T47D (cell line): ENCODE measurements at regions not wholly inside any gene's neighbourhood (a gene's known extent, or its start where the extent isn't known, plus 50 kb on each side); places are given as distances from the start of the nearest gene placed in this dataset.

ENCODE experiments used
- DNase-seq, 2 experiments: peaks; one replicate each; pipeline versions ENCODE4 v3.0.0 to v3.0.0-alpha.2; 2011 to 2012; ENCODE audit warnings: low read depth in 1 of 2, low spot score in 1 of 2
- JUND ChIP-seq: IDR thresholded peaks from 2 replicates; pipeline ENCODE4 v1.6.1; 2012; ENCODE audit warnings: low read depth
- in situ Hi-C: cut with HindIII; loops from 2 replicates; pipeline ENCODE4 v1.10.0; 2016; ENCODE audit warnings: low sequenced_read_pairs, low pct_unique_long_range_greater_than_20kb

- in situ Hi-C loops: no loop called here
- no peak for TF ChIP-seq JUND
- no peak for DNase-seq
These were observed 242.6 kb upstream of the PITRM1 start for GRCh38 chr10:3415038-3415736.

GRCh38 chr10:3414667-3415023 lies 242.1 kb upstream of the PITRM1 start:
- TF ChIP-seq JUND: no peak
- DNase-seq: no peak
- in situ Hi-C loops: no loop called here

DNA sequence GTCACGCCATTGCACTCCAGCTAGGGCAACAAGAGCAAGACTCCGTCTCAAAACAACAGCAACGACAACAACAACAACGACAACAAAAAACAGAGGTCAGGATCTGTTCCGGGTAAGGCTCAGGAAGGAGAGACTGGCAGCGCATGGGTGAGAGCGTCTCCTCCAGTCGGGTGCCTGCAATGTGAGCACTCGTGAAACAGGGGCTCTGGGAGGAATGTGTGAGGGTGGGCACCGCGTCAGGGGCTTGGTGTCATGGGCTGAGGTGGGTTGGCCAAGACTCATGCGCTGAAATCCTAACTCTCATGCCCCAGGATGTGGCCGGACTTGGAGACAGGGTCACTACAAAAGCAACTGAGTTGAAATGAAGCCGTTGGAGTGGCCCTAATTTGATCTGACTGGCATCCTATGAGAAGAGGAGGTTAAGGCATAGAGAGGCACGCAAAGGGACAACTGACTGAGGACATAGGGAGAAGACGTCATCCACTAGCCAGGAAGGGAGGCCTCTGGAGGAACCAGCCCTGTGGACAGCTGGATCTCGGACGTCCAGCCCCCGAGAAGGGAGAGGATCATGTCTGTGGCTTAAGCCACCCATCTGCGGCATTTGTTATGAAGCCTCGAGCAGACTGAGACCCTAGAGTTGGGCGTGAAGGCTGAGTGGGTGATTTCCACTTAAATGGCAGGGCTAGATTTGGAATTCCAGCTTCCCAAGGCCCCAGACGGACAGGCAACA lies 241.5 kb upstream of the PITRM1 start:
- DNase-seq: no peak
- in situ Hi-C loops: no loop called here
- no peak for TF ChIP-seq JUND

DNA sequence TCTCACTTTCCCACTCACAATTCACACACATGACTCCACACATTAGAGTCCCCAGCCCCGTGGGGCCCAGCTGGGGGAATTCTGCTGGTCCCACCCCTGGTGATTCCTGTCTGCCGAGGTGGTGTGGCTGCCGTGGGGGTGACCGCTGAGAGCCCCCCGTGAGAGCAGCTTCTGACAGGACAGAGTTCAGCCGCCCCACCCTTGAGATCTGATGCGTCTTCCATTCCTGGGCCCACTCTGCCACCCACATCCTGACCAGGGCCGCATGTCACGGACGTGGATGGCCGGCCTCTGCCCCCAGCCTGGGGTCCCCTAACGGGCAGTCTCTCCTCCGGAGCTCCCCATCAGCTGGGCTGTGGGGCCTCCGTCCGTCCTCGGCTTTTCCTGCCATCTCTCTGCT lies 240.1 kb upstream of the PITRM1 start:
- in situ Hi-C loops: no loop called here
- TF ChIP-seq JUND: no peak
- DNase-seq: no peak

- DNase-seq: no peak
These were observed 239.5 kb upstream of the PITRM1 start for GRCh38 chr10:3412071-3412582.

DNA sequence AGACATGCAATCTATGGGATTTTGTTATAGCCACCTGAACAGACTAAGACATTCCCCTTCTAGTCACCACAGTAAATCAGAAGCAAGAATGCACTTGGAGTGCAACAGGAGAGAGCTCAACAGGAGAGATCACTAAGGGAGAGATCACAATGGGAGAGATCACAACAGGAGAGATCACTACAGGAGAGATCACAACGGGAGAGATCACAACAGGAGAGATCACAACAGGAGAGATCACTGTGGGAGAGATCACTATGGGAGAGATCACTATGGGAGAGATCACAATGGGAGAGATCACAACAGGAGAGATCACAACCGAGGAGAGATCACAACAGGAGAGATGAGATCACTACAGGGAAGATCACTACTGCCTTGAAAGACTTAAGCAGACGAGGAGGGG lies 238.5 kb upstream of the PITRM1 start:
- in situ Hi-C loops: no loop called here
- TF ChIP-seq JUND: no peak
- no peak for DNase-seq

More at GRCh38 chr10:3412071-3412582, 239.5 kb upstream of the PITRM1 start:
- no peak for TF ChIP-seq JUND
- in situ Hi-C loops: no loop called here

DNA sequence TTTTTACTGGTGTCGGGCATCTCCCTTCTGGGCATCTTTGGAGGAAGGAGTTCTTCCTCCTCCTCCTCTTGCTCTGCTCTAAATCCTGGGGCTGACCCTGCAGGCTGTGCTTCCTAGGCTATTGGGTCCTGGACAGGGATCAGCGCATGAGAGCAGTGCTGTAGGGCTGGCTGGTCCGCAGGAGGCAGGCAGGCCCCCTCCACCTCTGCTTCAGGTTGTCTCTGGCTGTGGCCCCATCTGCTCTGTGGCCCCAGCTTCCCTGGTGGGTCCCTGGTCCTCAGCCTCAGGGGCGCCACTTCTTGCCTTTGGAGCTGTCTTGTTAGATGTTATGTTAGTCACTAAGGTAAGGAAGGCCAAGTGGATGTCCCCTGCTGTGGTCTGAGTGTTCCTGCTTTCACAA lies 237.3 kb upstream of the PITRM1 start:
- in situ Hi-C loops: no loop called here
- TF ChIP-seq JUND: no peak
- DNase-seq: no peak

DNA sequence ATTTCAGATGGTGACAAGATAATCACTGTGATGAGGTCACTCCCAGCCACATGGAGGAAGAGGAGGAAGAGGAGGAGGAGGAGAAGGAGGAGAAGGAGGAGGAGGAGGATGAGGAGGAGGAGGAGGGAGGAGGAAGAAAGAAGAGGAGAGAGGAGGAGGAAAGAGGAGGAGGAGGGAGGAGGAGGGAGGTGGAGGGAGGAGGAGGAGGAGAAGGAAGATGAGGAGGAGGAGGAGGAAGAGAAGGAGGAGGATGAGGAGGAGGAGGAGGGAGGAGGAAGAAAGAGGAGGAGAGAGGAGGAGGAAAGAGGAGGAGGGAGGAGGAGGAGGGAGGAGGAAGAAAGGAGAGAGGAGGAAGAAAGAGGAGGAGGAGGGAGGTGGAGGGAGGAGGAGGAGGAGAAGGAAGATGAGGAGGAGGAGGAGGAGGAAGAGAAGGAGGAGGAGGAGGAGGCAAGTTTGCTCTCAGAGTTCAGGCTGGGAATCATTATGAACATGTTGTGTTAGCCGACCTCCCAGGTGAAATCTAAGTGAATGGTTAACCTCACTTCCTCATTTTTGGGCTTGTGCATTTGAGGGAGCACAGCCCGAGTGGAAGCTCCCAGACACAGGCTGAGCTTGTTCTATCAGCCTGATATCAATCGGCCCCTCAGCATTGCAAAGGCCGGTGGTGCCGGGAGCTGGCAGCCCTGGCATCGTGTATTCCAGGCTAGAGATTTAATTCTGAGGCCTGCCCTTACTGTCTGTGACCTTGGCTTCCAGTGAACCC lies 236.2 kb upstream of the PITRM1 start:
- no peak for TF ChIP-seq JUND
- in situ Hi-C loops: no loop called here
- no peak for DNase-seq

DNA sequence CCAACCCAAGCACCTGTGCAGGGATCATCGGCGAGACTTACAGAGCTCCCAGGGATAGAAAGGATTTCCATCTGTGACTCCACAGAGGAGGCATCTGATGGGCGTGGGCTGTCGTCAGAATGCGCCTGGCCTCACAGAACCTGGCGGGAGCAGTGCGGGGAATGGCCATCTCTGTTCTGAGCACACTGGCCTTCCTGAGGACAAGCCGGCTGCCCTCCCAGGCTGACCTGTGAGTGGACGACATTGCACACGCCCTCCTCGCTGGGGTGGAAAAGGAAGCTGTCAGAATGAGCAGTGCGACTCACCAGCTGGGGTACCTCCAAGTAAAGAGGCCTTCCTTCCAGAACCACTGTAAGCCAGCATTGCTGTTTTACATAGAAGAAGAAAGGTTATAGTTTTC lies 234.6 kb upstream of the PITRM1 start:
- no peak for TF ChIP-seq JUND
- no peak for DNase-seq
- in situ Hi-C loops: no loop called here

GRCh38 chr10:3406556-3406955 lies 234.0 kb upstream of the PITRM1 start:
- in situ Hi-C loops: no loop called here
- DNase-seq: no peak

DNA sequence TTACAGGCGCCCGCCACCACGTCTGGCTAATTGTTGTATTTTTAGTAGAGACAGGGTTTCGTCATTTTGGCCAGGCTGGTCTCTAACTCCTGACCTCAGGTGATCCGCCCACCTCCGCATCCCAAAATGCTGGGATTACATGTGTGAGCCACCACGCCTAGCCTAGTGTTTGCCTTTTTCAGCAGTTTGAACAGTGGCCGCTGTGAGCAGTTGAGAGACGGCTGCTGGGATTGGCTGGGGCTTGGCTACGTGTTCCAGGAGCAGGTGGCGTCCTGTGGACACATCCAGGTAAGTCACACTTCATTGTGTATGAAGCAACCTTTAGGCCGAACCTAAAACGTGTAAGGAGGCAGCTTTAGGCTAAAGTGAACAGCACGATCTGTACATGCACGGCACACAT lies 231.8 kb upstream of the PITRM1 start:
- in situ Hi-C loops: no loop called here
- no peak for DNase-seq
- no peak for TF ChIP-seq JUND

More at GRCh38 chr10:3406556-3406955, 234.0 kb upstream of the PITRM1 start:
- no peak for TF ChIP-seq JUND

DNA sequence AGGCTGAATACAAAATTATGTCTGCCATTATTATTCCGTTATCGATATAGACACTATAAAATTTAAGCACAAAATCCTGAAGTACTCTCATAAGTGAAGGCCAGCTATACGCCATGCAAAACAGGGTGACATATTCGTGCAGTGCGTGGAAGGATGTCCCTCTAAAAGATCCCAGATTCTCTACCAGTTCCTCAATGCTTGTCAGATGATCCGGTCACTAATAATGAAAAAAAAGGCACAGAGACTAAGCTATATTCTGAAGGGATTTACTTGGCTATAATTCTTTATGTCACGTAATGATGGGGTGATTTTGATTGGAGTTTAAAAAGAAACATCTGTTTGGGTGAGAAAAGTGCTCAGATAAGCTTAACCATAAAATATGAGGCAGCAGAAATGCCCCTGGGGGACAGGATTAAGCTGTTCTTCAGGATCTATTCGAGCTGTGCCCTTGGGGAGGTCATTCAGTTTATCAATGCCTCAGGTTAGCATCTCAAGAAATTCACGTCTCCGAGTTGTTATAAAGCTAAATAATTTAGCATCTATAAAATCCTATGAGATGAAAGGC lies 229.7 kb upstream of the PITRM1 start:
- no peak for TF ChIP-seq JUND
- in situ Hi-C loops: no loop called here
- no peak for DNase-seq

GRCh38 chr10:3401491-3401938 lies 228.9 kb upstream of the PITRM1 start:
- no peak for DNase-seq
- in situ Hi-C loops: no loop called here
- TF ChIP-seq JUND: no peak
